Neural crest cell (in vitro differentiated cells): ENCODE measurements at regions not wholly inside any gene's neighbourhood (a gene's known extent, or its start where the extent isn't known, plus 50 kb on each side); places are given as distances from the start of the nearest gene placed in this dataset.
A peak's percentile ranks its signal among the peaks of the same experiment; 100 is the strongest.

Experiments
- DNase-seq: peaks from one replicate; pipeline ENCODE4 v3.0.0; 2021; ENCODE audit warnings: low read depth, mixed read lengths, low spot score
- H3K27ac Mint-ChIP-seq: one replicate; pipeline ENCODE4 v1.8.0; 2021; ENCODE audit warnings: mild to moderate bottlenecking, mixed read lengths; ENCODE audit not compliant: unreplicated experiment
- H3K27me3 Mint-ChIP-seq: 2 replicates; pipeline ENCODE4 v1.8.0; 2021; ENCODE audit warnings: low read depth, mild to moderate bottlenecking, mixed read lengths
- H3K36me3 Mint-ChIP-seq: 2 replicates; pipeline ENCODE4 v1.8.0; 2021; ENCODE audit warnings: low read depth, mild to moderate bottlenecking, mixed read lengths
- H3K4me1 Mint-ChIP-seq: 2 replicates; pipeline ENCODE4 v1.8.0; 2021; ENCODE audit warnings: mixed read lengths
- H3K4me3 Mint-ChIP-seq: one replicate; pipeline ENCODE4 v1.8.0; 2021; ENCODE audit warnings: mild to moderate bottlenecking, mixed read lengths
- H3K9me3 Mint-ChIP-seq: 2 replicates; pipeline ENCODE4 v1.8.0; 2021; ENCODE audit warnings: mixed read lengths
- CTCF ChIP-seq: fragments of 200-600 bp; sonication (generic); conservative IDR thresholded peaks from 2 replicates; pipeline ENCODE4 v1.5.0; 2021; ENCODE audit warnings: antibody characterized with exemption, mild to moderate bottlenecking

- H3K36me3 Mint-ChIP-seq: no peaks in the 10 kb centered on the region
- no peak overlapping the region for H3K27ac Mint-ChIP-seq
- no peaks in the 10 kb centered on the region for H3K9me3 Mint-ChIP-seq
- no peak for DNase-seq
- H3K4me3 Mint-ChIP-seq: no peak overlapping the region
- H3K4me1 Mint-ChIP-seq: peaks cover 8% of the 10 kb centered on the region
- no peaks in the 10 kb centered on the region for H3K27me3 Mint-ChIP-seq
- TF ChIP-seq CTCF: no peak
Measured at GRCh38 chr10:64630534-64630933, 1109.3 kb downstream of the REEP3 start.

- no peak overlapping the region for H3K4me3 Mint-ChIP-seq
- TF ChIP-seq CTCF: no peak
- peak overlapping the region; percentile 39 for H3K27ac Mint-ChIP-seq
- no peak for DNase-seq
- no peaks in the 10 kb centered on the region for H3K27me3 Mint-ChIP-seq
- H3K36me3 Mint-ChIP-seq: no peaks in the 10 kb centered on the region
- H3K9me3 Mint-ChIP-seq: no peaks in the 10 kb centered on the region
- H3K4me1 Mint-ChIP-seq: peaks cover 24% of the 10 kb centered on the region
Measured at GRCh38 chr10:64635906-64636305, 1114.7 kb downstream of the REEP3 start.

GRCh38 chr10:64636461-64636860 is 1115.3 kb downstream of the REEP3 start:
- no peaks in the 10 kb centered on the region for H3K9me3 Mint-ChIP-seq
- no peaks in the 10 kb centered on the region for H3K36me3 Mint-ChIP-seq
- peak overlapping the region; percentile 24 for H3K27ac Mint-ChIP-seq
- H3K4me1 Mint-ChIP-seq: peaks cover 24% of the 10 kb centered on the region
- TF ChIP-seq CTCF: no peak
- H3K27me3 Mint-ChIP-seq: no peaks in the 10 kb centered on the region
- DNase-seq: no peak
- H3K4me3 Mint-ChIP-seq: no peak overlapping the region

GRCh38 chr10:64637939-64638338 is 1116.7 kb downstream of the REEP3 start:
- Mint-ChIP-seq H3K27me3 (no peaks in the 10 kb centered on the region), H3K4me3 (no peak overlapping the region), H3K4me1 (peaks cover 24% of the 10 kb centered on the region), H3K36me3 (no peaks in the 10 kb centered on the region), H3K27ac (no peak overlapping the region), H3K9me3 (no peaks in the 10 kb centered on the region)
- no peak for TF ChIP-seq CTCF
- DNase-seq: no peak

- H3K36me3 Mint-ChIP-seq: no peaks in the 10 kb centered on the region
- no peaks in the 10 kb centered on the region for H3K27me3 Mint-ChIP-seq
- no peaks in the 10 kb centered on the region for H3K9me3 Mint-ChIP-seq
- no peak overlapping the region for H3K27ac Mint-ChIP-seq
- DNase-seq: no peak
- peak; percentile 33 for TF ChIP-seq CTCF
- no peaks in the 10 kb centered on the region for H3K4me1 Mint-ChIP-seq
- no peak overlapping the region for H3K4me3 Mint-ChIP-seq
Measured at GRCh38 chr10:64648915-64649314, 1127.7 kb downstream of the REEP3 start.

- no peak for DNase-seq
- no peaks in the 10 kb centered on the region for H3K9me3 Mint-ChIP-seq
- H3K4me1 Mint-ChIP-seq: no peaks in the 10 kb centered on the region
- H3K36me3 Mint-ChIP-seq: no peaks in the 10 kb centered on the region
- no peak overlapping the region for H3K27ac Mint-ChIP-seq
- TF ChIP-seq CTCF: no peak
- no peaks in the 10 kb centered on the region for H3K27me3 Mint-ChIP-seq
- no peak overlapping the region for H3K4me3 Mint-ChIP-seq
Measured at GRCh38 chr10:64658528-64658927, 1137.3 kb downstream of the REEP3 start.
